MM.1S (cell line): ENCODE measurements at regions not wholly inside any gene's neighbourhood (a gene's known extent, or its start where the extent isn't known, plus 50 kb on each side); places are given as distances from the start of the nearest gene placed in this dataset.

ENCODE experiments used
- DNase-seq: peaks from one replicate; pipeline ENCODE4 v3.0.0-alpha.2; 2015
- H2AFZ ChIP-seq: fragments of 300-600 bp; sonication (generic); 2 replicates; pipeline ENCODE4 v1.6.0; 2016; ENCODE audit warnings: antibody characterized with exemption, low read length
- H3F3A ChIP-seq: fragments of 300-600 bp; sonication (generic); 2 replicates; pipeline ENCODE4 v1.6.1; 2016; ENCODE audit warnings: mild to moderate bottlenecking, antibody characterized with exemption, low read length, moderate library complexity, mixed read lengths; ENCODE audit not compliant: insufficient read depth
- H3K27ac ChIP-seq: fragments of 300-600 bp; sonication (generic); 2 replicates; pipeline ENCODE4 v1.5.1; 2016; ENCODE audit warnings: mild to moderate bottlenecking, low read length
- H3K27me3 ChIP-seq: fragments of 300-600 bp; sonication (generic); replicated peaks from 2 replicates; pipeline ENCODE4 v1.6.0; 2016; ENCODE audit warnings: low read length; ENCODE audit not compliant: insufficient read depth
- H3K36me3 ChIP-seq: fragments of 300-600 bp; sonication (generic); replicated peaks from 2 replicates; pipeline ENCODE4 v1.6.1; 2016; ENCODE audit warnings: mild to moderate bottlenecking, low read length, mixed read lengths; ENCODE audit not compliant: insufficient read depth
- H3K4me1 ChIP-seq: fragments of 300-600 bp; sonication (generic); 2 replicates; pipeline ENCODE4 v1.6.1; 2016; ENCODE audit warnings: low read length, mixed read lengths
- H3K4me2 ChIP-seq: fragments of 300-600 bp; sonication (generic); 2 replicates; pipeline ENCODE4 v1.6.0; 2016; ENCODE audit warnings: low read depth, low read length
- H3K4me3 ChIP-seq: fragments of 300-600 bp; sonication (generic); 2 replicates; pipeline ENCODE4 v1.5.1; 2016; ENCODE audit warnings: low read length, mixed read lengths
- H3K79me2 ChIP-seq: fragments of 300-600 bp; sonication (generic); 2 replicates; pipeline ENCODE4 v1.6.1; 2016; ENCODE audit warnings: mixed run types, low read length, mixed read lengths
- H3K9ac ChIP-seq: fragments of 300-600 bp; sonication (generic); 2 replicates; pipeline ENCODE4 v1.6.1; 2016; ENCODE audit warnings: low read length, mixed read lengths
- H3K9me2 ChIP-seq: fragments of 300-600 bp; sonication (generic); replicated peaks from 2 replicates; pipeline ENCODE4 v1.6.1; 2016; ENCODE audit warnings: mild to moderate bottlenecking, low read length, mixed read lengths; ENCODE audit not compliant: insufficient read depth
- H3K9me3 ChIP-seq: fragments of 300-600 bp; sonication (generic); replicated peaks from 2 replicates; pipeline ENCODE4 v1.6.1; 2016; ENCODE audit warnings: mild to moderate bottlenecking, low read length, mixed read lengths; ENCODE audit not compliant: insufficient read depth
- H4K20me1 ChIP-seq: fragments of 300-600 bp; sonication (generic); 2 replicates; pipeline ENCODE4 v1.6.1; 2016; ENCODE audit warnings: mild to moderate bottlenecking, low read length, moderate library complexity, mixed read lengths; ENCODE audit not compliant: insufficient read depth
- EZH2 ChIP-seq: fragments of 300-600 bp; sonication (generic); optimal IDR thresholded peaks from 2 replicates; pipeline ENCODE3; 2017; ENCODE audit warnings: low read depth, mild to moderate bottlenecking, antibody characterized with exemption, low read length, mixed read lengths
- EZH2phosphoT487 ChIP-seq: fragments of 300-600 bp; sonication (generic); IDR thresholded peaks from 2 replicates; pipeline ENCODE4 v1.6.1; 2018; ENCODE audit warnings: antibody characterized with exemption, low read length
- TF ChIP-seq, protein P1 (sequence below): fragments of 300-600 bp; sonication (generic); IDR thresholded peaks from 2 replicates; pipeline ENCODE4 v1.5.1; 2016; ENCODE audit warnings: antibody characterized with exemption, low read length, mixed read lengths

DNA sequence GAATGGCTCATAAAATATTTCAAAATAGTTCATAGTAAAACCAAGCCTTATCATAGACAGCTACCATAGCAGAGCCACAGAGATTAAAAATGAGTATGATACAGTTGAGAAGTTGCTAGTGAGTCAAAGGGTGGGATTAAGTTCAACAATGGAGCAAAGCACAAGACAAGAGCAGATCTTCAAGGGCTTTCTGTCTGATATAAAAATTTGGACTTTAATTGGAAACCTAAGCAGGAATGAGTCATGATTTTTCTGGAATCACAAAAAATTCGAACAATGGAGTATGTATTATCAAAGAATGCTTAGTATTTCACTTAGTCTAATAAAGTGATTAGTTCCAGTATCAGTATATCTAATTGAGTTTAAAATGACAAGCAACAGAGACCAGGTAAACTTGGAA, 487.3 kb upstream of the NETO1 start:
- Histone ChIP-seq H3K4me3 (no peak overlapping the region), H3K4me1 (no peaks in the 10 kb centered on the region), H3K9me2 (no peaks in the 10 kb centered on the region), H3K9me3 (no peaks in the 10 kb centered on the region), H3K4me2 (no peak overlapping the region), H3K9ac (no peak overlapping the region), H3K27ac (no peak overlapping the region), H4K20me1 (no peaks in the 10 kb centered on the region), H3K27me3 (no peaks in the 10 kb centered on the region), H3K36me3 (no peaks in the 10 kb centered on the region), H3F3A (no peaks in the 10 kb centered on the region), H2AFZ (no peak overlapping the region), H3K79me2 (no peaks in the 10 kb centered on the region)
- DNase-seq, result no peak
- TF ChIP-seq EZH2 (no peak), EZH2phosphoT487 (no peak)
- TF ChIP-seq, protein P1, sequence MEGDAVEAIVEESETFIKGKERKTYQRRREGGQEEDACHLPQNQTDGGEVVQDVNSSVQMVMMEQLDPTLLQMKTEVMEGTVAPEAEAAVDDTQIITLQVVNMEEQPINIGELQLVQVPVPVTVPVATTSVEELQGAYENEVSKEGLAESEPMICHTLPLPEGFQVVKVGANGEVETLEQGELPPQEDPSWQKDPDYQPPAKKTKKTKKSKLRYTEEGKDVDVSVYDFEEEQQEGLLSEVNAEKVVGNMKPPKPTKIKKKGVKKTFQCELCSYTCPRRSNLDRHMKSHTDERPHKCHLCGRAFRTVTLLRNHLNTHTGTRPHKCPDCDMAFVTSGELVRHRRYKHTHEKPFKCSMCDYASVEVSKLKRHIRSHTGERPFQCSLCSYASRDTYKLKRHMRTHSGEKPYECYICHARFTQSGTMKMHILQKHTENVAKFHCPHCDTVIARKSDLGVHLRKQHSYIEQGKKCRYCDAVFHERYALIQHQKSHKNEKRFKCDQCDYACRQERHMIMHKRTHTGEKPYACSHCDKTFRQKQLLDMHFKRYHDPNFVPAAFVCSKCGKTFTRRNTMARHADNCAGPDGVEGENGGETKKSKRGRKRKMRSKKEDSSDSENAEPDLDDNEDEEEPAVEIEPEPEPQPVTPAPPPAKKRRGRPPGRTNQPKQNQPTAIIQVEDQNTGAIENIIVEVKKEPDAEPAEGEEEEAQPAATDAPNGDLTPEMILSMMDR, result no peak

DNA sequence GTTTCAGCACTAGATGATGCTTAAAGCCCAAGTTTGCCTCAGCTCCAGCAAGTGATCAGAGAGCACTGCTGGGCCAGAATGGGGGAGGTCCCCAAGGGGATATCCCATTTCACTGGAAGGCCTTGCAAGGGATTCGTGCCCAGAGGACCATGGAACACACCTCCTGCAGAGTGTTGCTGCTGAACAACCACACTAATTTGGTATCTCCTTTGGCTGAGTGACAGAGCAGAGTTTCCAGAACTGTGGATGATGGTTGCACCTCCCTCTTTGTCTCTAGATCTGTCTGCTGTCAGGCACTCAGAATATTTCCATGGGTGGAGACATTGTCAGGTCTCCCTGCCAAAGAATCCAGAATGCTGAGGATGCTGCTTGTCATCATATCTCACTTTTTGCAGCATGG, 484.8 kb upstream of the NETO1 start:
- Histone ChIP-seq H3K79me2 (no peaks in the 10 kb centered on the region), H3K9me3 (no peaks in the 10 kb centered on the region), H4K20me1 (no peaks in the 10 kb centered on the region), H3K27ac (no peak overlapping the region), H3K4me2 (no peak overlapping the region), H3K4me1 (no peaks in the 10 kb centered on the region), H2AFZ (no peak overlapping the region), H3K4me3 (no peak overlapping the region), H3K27me3 (no peaks in the 10 kb centered on the region), H3K9ac (no peak overlapping the region), H3K36me3 (no peaks in the 10 kb centered on the region), H3F3A (no peaks in the 10 kb centered on the region), H3K9me2 (no peaks in the 10 kb centered on the region)
- no peak for DNase-seq
- no peak for TF ChIP-seq EZH2
- TF ChIP-seq, protein P1, result no peak
- TF ChIP-seq EZH2phosphoT487, result no peak

DNA sequence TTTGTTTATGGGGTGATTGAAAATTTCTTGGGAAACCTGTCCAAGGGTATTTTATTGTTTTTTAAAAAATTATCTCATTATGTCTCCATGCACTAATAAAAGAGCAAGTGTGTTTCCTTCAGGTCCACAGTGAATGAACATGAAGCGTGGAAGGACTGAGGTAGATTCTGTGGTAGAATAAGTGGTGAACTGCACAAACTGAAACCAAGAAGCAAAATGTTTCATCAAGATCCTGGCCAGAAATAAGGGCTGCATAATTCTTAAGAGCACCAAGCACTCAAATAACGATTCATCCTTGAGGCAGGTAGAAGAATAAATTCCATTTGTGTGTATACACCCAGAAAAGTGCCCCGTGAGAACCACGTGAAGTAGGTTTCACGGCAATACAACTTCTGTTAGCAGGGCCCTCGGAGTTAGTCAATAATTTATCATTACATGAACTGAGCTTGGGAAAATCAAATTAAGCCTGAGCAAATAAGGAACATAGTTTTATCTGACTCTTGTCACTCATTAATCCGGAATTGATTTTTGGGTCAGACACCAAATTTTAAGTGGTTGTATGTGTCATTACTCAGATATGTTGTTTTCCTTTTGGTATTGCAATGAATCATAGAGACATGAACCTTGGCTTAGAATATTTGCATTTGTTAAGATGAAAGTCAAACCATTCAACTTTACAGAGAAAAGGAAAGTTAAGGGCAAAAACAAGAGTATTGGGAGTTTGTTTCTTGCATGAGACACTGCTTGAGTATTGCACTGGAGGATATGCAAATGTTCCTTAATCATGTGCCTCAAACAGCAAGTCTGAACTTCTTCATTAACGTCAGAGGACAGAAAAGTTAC, 472.6 kb upstream of the NETO1 start:
- Histone ChIP-seq H3K4me2 (peak overlapping the region; percentile 35; the same call in 1 of the 2 replicates), H3K27ac (no peak overlapping the region), H3K9me3 (no peaks in the 10 kb centered on the region), H3K9me2 (no peaks in the 10 kb centered on the region), H3K27me3 (no peaks in the 10 kb centered on the region), H3K9ac (no peak overlapping the region), H4K20me1 (no peaks in the 10 kb centered on the region), H3K36me3 (no peaks in the 10 kb centered on the region), H3K79me2 (no peaks in the 10 kb centered on the region), H3F3A (no peaks in the 10 kb centered on the region), H3K4me1 (no peaks in the 10 kb centered on the region), H2AFZ (peak overlapping the region; percentile 49; the same call in 1 of the 2 replicates), H3K4me3 (no peak overlapping the region)
- peak; percentile 6 for DNase-seq
- no peak for TF ChIP-seq EZH2
- TF ChIP-seq EZH2phosphoT487, result no peak
- TF ChIP-seq, protein P1, result no peak
